ENCODE measurements at regions not wholly inside any gene's neighbourhood (a gene's known extent, or its start where the extent isn't known, plus 50 kb on each side); places are given as distances from the start of the nearest gene placed in this dataset.
A peak's percentile ranks its signal among the peaks of the same experiment; 100 is the strongest.
"Not testable (repeated sequence)": the region's sequence is repeated elsewhere in the genome, so short reads cannot be mapped to it uniquely, and the experiment has no call there.

DNA sequence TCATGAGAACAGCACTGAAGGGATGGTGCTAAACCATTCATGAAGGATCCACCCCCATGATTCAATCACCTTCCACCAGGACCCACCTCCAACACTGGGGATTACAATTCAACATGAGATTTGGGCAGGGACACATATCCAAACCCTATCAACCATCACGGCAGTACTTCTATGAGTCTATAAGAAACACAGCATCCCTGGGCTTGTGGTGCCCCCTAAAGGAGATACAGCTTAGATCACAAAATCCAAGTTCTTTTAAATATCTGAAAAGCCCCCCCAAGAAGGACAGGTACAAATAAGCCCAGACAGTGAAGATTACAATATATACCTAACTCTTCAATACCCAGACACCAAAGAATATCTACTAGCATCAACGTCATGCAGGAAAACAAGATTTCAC lies 233.7 kb upstream of the ADRA1B start:
- no peak for TF ChIP-seq POLR2A (IDR thresholded peaks at IDR 0.05)
- H3K27me3 ChIP-seq (replicated peaks in 1 of 7) = no peaks in the 10 kb centered on the region
- no peak overlapping the region for H3K4me3 ChIP-seq
- WGBS, 5 donors = 71 to 90% (median 79%) methylated on average over 2 of the region's 2 CpGs
- no peak overlapping the region for H3K27ac ChIP-seq
- intact Hi-C loops (cut with DNase I; ENCODE audit: low total_unique reads) = no loop called here
- H3K36me3 ChIP-seq = no peaks in the 10 kb centered on the region
- H3K9me3 ChIP-seq = peaks cover 0 to 44% (median 26%) of the 10 kb centered on the region in 8 donors
- no peaks in the 10 kb centered on the region for H3K4me1 ChIP-seq
- DNase-seq = no peak

DNA sequence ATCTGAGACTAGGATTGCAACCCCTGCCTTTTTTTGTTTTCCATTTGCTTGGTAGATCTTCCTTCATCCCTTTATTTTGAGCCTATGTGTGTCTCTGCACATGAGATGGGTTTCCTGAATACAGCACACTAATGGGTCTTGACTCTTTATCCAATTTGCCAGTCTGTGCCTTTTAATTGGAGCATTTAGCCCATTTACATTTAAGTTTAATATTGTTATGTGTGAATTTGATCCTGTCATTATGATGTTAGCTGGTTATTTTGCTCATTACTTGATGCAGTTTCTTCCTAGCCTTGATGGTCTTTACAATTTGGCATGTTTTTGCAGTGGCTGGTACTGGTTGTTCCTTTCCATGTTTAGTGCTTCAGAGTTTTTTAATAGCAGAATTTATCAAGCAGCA lies 228.4 kb upstream of the ADRA1B start:
- H3K27me3 ChIP-seq (replicated peaks in 1 of 7); H3K27ac ChIP-seq; H3K4me3 ChIP-seq; H3K4me1 ChIP-seq; H3K9me3 ChIP-seq; DNase-seq; H3K36me3 ChIP-seq; intact Hi-C loops (cut with DNase I; ENCODE audit: low total_unique reads): not testable (repeated sequence)

DNA sequence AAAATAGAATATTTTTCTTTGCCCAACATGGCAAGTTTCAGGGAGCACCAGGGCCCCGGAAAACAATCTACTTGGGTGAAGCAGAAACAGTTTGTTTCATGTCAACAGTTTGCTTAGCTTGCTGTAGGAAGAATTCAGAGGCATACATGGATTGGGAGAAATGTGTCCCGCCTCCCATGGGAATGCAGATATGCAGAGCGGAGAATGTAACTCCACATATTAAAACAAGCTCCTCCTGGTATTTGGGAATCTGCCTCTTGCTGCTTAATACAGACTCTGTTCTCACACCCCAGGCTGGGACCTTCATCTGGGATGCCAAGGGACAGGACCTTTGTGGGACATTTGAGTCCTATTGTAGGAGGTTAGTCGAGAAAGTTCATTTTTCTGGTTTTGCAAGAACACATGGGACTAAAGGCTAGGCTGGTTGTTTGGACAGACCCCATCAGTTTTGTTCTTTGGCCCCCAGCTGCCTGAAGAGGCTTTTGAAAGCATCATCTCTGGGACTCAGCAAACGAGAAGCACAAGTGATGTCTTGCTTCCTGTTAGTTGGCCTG lies 220.5 kb upstream of the ADRA1B start:
- H3K4me1 ChIP-seq = no peaks in the 10 kb centered on the region
- peak in 1 of 3 donors; percentile 32 for TF ChIP-seq POLR2AphosphoS5 (IDR thresholded peaks at IDR 0.05)
- no peak for TF ChIP-seq POLR2A (IDR thresholded peaks at IDR 0.05)
- intact Hi-C loops (cut with DNase I; ENCODE audit: low total_unique reads) = no loop called here
- no peak overlapping the region for H3K4me3 ChIP-seq
- 61 to 74% (median 70%) methylated on average over 5 of the region's 5 CpGs for whole genome bisulfite sequencing, 5 donors
- no peaks in the 10 kb centered on the region for H3K36me3 ChIP-seq
- no peaks in the 10 kb centered on the region for H3K27me3 ChIP-seq (replicated peaks in 1 of 7)
- H3K9me3 ChIP-seq = peaks cover 0 to 11% (median 0%) of the 10 kb centered on the region in 8 donors
- no peak for DNase-seq
- H3K27ac ChIP-seq = peak overlapping the region in 5 of 8 donors; percentile 1 to 55 (median 34)

DNA sequence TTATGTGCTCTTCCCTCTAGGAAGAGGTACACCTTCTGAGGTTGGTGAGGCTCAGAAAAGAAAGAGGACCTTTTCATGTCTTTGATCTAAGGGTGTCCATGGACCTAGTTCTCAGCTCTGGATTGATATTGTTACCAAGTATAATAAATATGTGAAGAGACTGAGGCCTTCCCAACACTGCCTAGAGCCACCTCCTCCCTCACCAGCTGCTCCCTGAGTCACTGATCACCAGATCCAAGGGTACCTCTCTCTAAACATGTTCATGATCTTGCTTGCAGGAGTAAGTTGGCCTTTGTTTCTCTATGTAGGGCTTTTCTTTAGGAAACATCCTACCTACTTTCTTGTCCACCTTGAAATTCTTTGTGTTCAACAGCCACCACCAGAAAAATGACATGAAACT lies 218.8 kb upstream of the ADRA1B start:
- Histone ChIP-seq H3K27ac (peak overlapping the region in 3 of 8 donors; percentile 17 to 55 (median 40)), H3K9me3 (peaks cover 0 to 8% (median 0%) of the 10 kb centered on the region in 8 donors), H3K27me3 (replicated peaks in 1 of 7) (no peaks in the 10 kb centered on the region), H3K4me3 (no peak overlapping the region), H3K36me3 (no peaks in the 10 kb centered on the region), H3K4me1 (no peaks in the 10 kb centered on the region)
- DNase-seq = no peak
- no peak for TF ChIP-seq POLR2AphosphoS5 (IDR thresholded peaks at IDR 0.05)
- no peak for TF ChIP-seq POLR2A (IDR thresholded peaks at IDR 0.05)
- TF ChIP-seq, protein P1, sequence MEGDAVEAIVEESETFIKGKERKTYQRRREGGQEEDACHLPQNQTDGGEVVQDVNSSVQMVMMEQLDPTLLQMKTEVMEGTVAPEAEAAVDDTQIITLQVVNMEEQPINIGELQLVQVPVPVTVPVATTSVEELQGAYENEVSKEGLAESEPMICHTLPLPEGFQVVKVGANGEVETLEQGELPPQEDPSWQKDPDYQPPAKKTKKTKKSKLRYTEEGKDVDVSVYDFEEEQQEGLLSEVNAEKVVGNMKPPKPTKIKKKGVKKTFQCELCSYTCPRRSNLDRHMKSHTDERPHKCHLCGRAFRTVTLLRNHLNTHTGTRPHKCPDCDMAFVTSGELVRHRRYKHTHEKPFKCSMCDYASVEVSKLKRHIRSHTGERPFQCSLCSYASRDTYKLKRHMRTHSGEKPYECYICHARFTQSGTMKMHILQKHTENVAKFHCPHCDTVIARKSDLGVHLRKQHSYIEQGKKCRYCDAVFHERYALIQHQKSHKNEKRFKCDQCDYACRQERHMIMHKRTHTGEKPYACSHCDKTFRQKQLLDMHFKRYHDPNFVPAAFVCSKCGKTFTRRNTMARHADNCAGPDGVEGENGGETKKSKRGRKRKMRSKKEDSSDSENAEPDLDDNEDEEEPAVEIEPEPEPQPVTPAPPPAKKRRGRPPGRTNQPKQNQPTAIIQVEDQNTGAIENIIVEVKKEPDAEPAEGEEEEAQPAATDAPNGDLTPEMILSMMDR (IDR thresholded peaks at IDR 0.05 in 8 of 11, conservative IDR thresholded peaks at IDR 0.05 in 3 of 11) = no peak
- intact Hi-C loops (cut with DNase I; ENCODE audit: low total_unique reads) = no loop called here

DNA sequence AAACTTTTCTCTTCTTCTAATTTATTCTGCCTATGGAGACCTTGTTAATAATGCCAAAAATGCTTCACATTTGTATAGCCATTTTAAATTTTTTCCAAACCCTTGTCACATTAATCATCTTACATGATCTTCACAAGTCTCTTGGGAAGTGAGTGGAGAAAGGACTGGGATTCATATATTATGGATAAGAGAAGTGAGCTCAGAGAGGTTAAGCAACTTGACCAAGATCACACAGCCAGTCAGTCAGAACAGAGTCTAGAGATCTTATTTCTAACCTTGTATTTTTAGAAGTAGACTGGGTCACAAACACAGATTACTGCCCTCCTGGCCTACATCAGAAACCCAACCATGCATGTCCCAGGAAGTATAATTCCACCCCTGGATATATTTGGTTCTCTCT lies 218.0 kb upstream of the ADRA1B start:
- no peaks in the 10 kb centered on the region for H3K4me1 ChIP-seq
- no peaks in the 10 kb centered on the region for H3K36me3 ChIP-seq
- intact Hi-C loops (cut with DNase I; ENCODE audit: low total_unique reads) = no loop called here
- no peaks in the 10 kb centered on the region for H3K27me3 ChIP-seq (replicated peaks in 1 of 7)
- H3K9me3 ChIP-seq = peaks cover 0 to 2% (median 0%) of the 10 kb centered on the region in 8 donors
- H3K27ac ChIP-seq = no peak overlapping the region
- TF ChIP-seq, protein P1 (IDR thresholded peaks at IDR 0.05 in 8 of 11, conservative IDR thresholded peaks at IDR 0.05 in 3 of 11) = no peak
- TF ChIP-seq POLR2A (IDR thresholded peaks at IDR 0.05) (no peak), POLR2AphosphoS5 (IDR thresholded peaks at IDR 0.05) (no peak)
- no peak overlapping the region for H3K4me3 ChIP-seq
- DNase-seq = no peak

DNA sequence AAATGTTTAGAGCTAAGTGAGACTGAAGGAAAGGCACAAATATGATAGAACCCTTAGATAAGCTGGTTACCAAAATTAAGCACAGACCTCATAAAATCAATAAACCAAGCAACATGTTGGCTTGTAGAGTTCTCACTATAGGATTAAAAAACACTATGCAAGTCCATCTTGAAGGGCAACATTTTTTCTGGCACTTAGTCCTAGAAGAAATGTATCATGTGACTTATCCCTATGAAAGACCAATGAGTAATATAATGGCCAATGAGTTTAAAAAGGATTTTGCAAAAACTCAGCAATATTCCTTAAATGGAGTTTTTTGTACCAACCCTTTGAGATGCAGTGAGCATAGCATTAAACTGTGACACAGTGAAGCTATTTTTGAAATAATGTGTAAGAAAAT lies 216.3 kb upstream of the ADRA1B start:
- intact Hi-C loops (cut with DNase I; ENCODE audit: low total_unique reads) = no loop called here
- TF ChIP-seq POLR2AphosphoS5 (IDR thresholded peaks at IDR 0.05) (no peak), POLR2A (IDR thresholded peaks at IDR 0.05) (no peak)
- TF ChIP-seq, protein P1 (IDR thresholded peaks at IDR 0.05 in 8 of 11, conservative IDR thresholded peaks at IDR 0.05 in 3 of 11) = no peak
- Histone ChIP-seq H3K27ac (no peak overlapping the region), H3K27me3 (replicated peaks in 1 of 7) (no peaks in the 10 kb centered on the region), H3K4me1 (no peaks in the 10 kb centered on the region), H3K4me3 (no peak overlapping the region), H3K9me3 (no peaks in the 10 kb centered on the region), H3K36me3 (no peaks in the 10 kb centered on the region)
- DNase-seq = no peak
